ENCODE measurements at regions not wholly inside any gene's neighbourhood (a gene's known extent, or its start where the extent isn't known, plus 50 kb on each side); places are given as distances from the start of the nearest gene placed in this dataset.

- H3K4me3 ChIP-seq (replicated peaks; ENCODE audit: low read depth, low read length), result no peak overlapping the region
- DNase-seq (ENCODE audit: extremely low read depth, low read depth), result no peak
- TF ChIP-seq CTCF (IDR thresholded peaks at IDR 0.05; ENCODE audit: low read depth, low read length, missing control alignments), result no peak
Observed at GRCh38 chr5:25027061-25027460, 382.3 kb upstream of the CDH10 start.

- TF ChIP-seq CTCF (IDR thresholded peaks at IDR 0.05; ENCODE audit: low read depth, low read length, missing control alignments), result no peak
- no peak overlapping the region for H3K4me3 ChIP-seq (replicated peaks; ENCODE audit: low read depth, low read length)
- DNase-seq (ENCODE audit: extremely low read depth, low read depth), result no peak
Observed at GRCh38 chr5:25025831-25026230, 381.1 kb upstream of the CDH10 start.

GRCh38 chr5:25020454-25020853 lies 375.7 kb upstream of the CDH10 start:
- no peak for DNase-seq (ENCODE audit: extremely low read depth, low read depth)
- TF ChIP-seq CTCF (IDR thresholded peaks at IDR 0.05; ENCODE audit: low read depth, low read length, missing control alignments), result no peak

GRCh38 chr5:25009063-25009462 lies 364.3 kb upstream of the CDH10 start:
- H3K4me3 ChIP-seq (replicated peaks; ENCODE audit: low read depth, low read length), result no peak overlapping the region
- no peak for DNase-seq (ENCODE audit: extremely low read depth, low read depth)
- no peak for TF ChIP-seq CTCF (IDR thresholded peaks at IDR 0.05; ENCODE audit: low read depth, low read length, missing control alignments)

More at GRCh38 chr5:25020454-25020853, 375.7 kb upstream of the CDH10 start:
- no peak overlapping the region for H3K4me3 ChIP-seq (replicated peaks; ENCODE audit: low read depth, low read length)

- TF ChIP-seq CTCF (IDR thresholded peaks at IDR 0.05; ENCODE audit: low read depth, low read length, missing control alignments), result no peak
- no peak overlapping the region for H3K4me3 ChIP-seq (replicated peaks; ENCODE audit: low read depth, low read length)
- no peak for DNase-seq (ENCODE audit: extremely low read depth, low read depth)
Observed at GRCh38 chr5:25006734-25007133, 362.0 kb upstream of the CDH10 start.

- TF ChIP-seq CTCF (IDR thresholded peaks at IDR 0.05; ENCODE audit: low read depth, low read length, missing control alignments), result no peak
- DNase-seq (ENCODE audit: extremely low read depth, low read depth), result no peak
- H3K4me3 ChIP-seq (replicated peaks; ENCODE audit: low read depth, low read length), result no peak overlapping the region
Observed at GRCh38 chr5:25006237-25006636, 361.5 kb upstream of the CDH10 start.

GRCh38 chr5:25005431-25005830 lies 360.7 kb upstream of the CDH10 start:
- H3K4me3 ChIP-seq (replicated peaks; ENCODE audit: low read depth, low read length), result no peak overlapping the region
- DNase-seq (ENCODE audit: extremely low read depth, low read depth), result no peak
- TF ChIP-seq CTCF (IDR thresholded peaks at IDR 0.05; ENCODE audit: low read depth, low read length, missing control alignments), result no peak

Data from HFF-Myc (cell line).